Trophoblast cell (in vitro differentiated cells and primary cell): ENCODE measurements at regions not wholly inside any gene's neighbourhood (a gene's known extent, or its start where the extent isn't known, plus 50 kb on each side); places are given as distances from the start of the nearest gene placed in this dataset.

Source experiments
- DNase-seq, 2 donors: peaks; one replicate each; pipeline ENCODE4 v3.0.0-alpha.2; 2016
- H2AFZ ChIP-seq: 2 replicates; pipeline ENCODE4 v1.6.1; 2013; ENCODE audit warnings: low read length, moderate library complexity, mild to moderate bottlenecking; ENCODE audit not compliant: insufficient read depth, poor library complexity
- H2AK5ac ChIP-seq: 2 replicates; pipeline ENCODE4 v1.6.1; 2013; ENCODE audit warnings: mild to moderate bottlenecking, low read length
- H2BK120ac ChIP-seq: 2 replicates; pipeline ENCODE4 v1.6.1; 2013; ENCODE audit warnings: low read length, mild to moderate bottlenecking, moderate library complexity; ENCODE audit not compliant: insufficient read depth, poor library complexity
- H2BK12ac ChIP-seq: 2 replicates; pipeline ENCODE4 v1.6.1; 2013; ENCODE audit warnings: mild to moderate bottlenecking, low read length, moderate library complexity
- H2BK5ac ChIP-seq: 2 replicates; pipeline ENCODE4 v1.6.1; 2013; ENCODE audit warnings: low read length, low read depth, moderate library complexity, mild to moderate bottlenecking; ENCODE audit not compliant: poor library complexity
- H3K14ac ChIP-seq: 2 replicates; pipeline ENCODE4 v1.6.1; 2013; ENCODE audit warnings: mild to moderate bottlenecking, low read length
- H3K18ac ChIP-seq: 2 replicates; pipeline ENCODE4 v1.6.1; 2013; ENCODE audit warnings: mild to moderate bottlenecking, low read length
- H3K23ac ChIP-seq: 2 replicates; pipeline ENCODE4 v1.6.1; 2013; ENCODE audit warnings: low read length
- H3K27ac ChIP-seq: 2 replicates; pipeline ENCODE4 v1.5.1; 2013; ENCODE audit warnings: low read depth, mild to moderate bottlenecking, inconsistent platforms, low read length, moderate library complexity
- H3K27me3 ChIP-seq: 2 replicates; pipeline ENCODE4 v1.6.1; 2013; ENCODE audit warnings: inconsistent platforms, mild to moderate bottlenecking, low read length, moderate library complexity; ENCODE audit not compliant: insufficient read depth
- H3K36me3 ChIP-seq, 2 experiments: 1 replicate in 1 of 2; 2 replicates in 1 of 2; pipeline ENCODE4 v1.6.1; 2013; ENCODE audit warnings: low read length in 2 of 2, mild to moderate bottlenecking in 2 of 2, moderate library complexity in 1 of 2; ENCODE audit not compliant: insufficient read depth in 2 of 2, control insufficient read depth in 1 of 2
- H3K4ac ChIP-seq: 2 replicates; pipeline ENCODE4 v1.6.1; 2013; ENCODE audit warnings: low read depth, mild to moderate bottlenecking, low read length, moderate library complexity
- H3K4me1 ChIP-seq, 2 experiments: 1 replicate in 1 of 2; 2 replicates in 1 of 2; pipeline ENCODE4 v1.6.1; 2013; ENCODE audit warnings: low read length in 2 of 2, mild to moderate bottlenecking in 2 of 2, moderate library complexity in 1 of 2; ENCODE audit not compliant: insufficient read depth in 2 of 2, control insufficient read depth in 1 of 2
- H3K4me2 ChIP-seq: 2 replicates; pipeline ENCODE4 v1.6.1; 2013; ENCODE audit warnings: inconsistent platforms, mild to moderate bottlenecking, low read length, moderate library complexity
- H3K4me3 ChIP-seq: 2 replicates; pipeline ENCODE4 v1.5.1; 2013; ENCODE audit warnings: mild to moderate bottlenecking, low read depth, low read length, inconsistent platforms
- H3K79me1 ChIP-seq: one replicate; pipeline ENCODE4 v1.6.1; 2013; ENCODE audit warnings: low read length
- H3K79me2 ChIP-seq: 2 replicates; pipeline ENCODE4 v1.6.1; 2013; ENCODE audit warnings: low read length, mild to moderate bottlenecking; ENCODE audit not compliant: control insufficient read depth, insufficient read depth, poor library complexity
- H3K9ac ChIP-seq: 2 replicates; pipeline ENCODE4 v1.6.1; 2013; ENCODE audit warnings: mild to moderate bottlenecking, low read length
- H3K9me3 ChIP-seq: 2 replicates; pipeline ENCODE4 v1.6.1; 2013; ENCODE audit warnings: low read depth, mild to moderate bottlenecking, control low read depth, inconsistent platforms, low read length; ENCODE audit not compliant: insufficient read depth
- H4K12ac ChIP-seq: 2 replicates; pipeline ENCODE4 v1.6.1; 2013; ENCODE audit warnings: low read depth, mild to moderate bottlenecking, low read length, moderate library complexity
- H4K8ac ChIP-seq: 2 replicates; pipeline ENCODE4 v1.6.1; 2013; ENCODE audit warnings: low read depth, mild to moderate bottlenecking, low read length, moderate library complexity
- H4K91ac ChIP-seq: one replicate; pipeline ENCODE4 v1.6.1; 2013; ENCODE audit warnings: low read depth, mild to moderate bottlenecking, low read length, moderate library complexity
- WGBS: extraction: QIAGEN DNeasy Blood & Tissue Kit; methylation state at CpG from one replicate; pipeline ENCODE4 v1.1.7; 2013; ENCODE audit warnings: missing lambda C conversion rate; ENCODE audit not compliant: insufficient read length, insufficient coverage; ENCODE audit errors: extremely low coverage; 5-methylcytosine and 5-hydroxymethylcytosine counted together

DNA sequence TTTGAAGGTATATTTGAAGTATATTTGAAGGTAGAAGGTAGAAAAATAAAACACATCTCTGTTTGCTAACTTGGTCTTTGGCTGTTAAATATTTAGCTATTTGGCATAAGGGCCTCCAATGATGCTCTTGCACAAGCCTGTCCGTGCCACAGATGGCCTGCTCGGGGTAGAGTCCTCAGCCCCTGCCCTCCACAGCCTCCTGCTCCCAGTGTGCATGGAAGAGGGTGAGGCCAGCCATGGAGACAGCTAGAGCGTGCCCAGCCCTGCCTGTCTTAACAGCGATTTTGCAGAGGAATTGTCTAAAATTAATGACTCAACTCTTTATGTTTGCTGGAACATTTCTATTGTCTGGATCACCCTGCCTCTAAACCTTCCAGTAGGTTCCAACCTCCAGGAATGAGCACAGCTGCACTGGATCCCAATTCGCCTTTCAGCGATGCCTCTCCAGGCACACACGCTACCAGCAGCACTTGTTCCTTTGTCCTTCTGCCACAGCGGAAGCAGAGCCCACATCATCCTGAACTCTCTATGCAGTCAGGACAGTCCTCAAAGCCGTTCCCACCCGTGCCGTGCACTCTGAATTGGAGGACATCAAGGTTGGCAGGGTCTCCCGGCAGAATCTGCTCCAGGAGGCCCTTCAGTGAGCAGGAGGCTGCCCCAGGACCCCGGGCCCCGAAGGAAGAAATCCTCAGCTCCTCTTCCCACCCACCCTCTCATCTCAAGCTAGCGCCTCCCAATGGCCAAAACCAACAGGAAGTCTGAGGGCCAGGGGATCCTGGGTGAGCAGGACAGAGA is 254.0 kb upstream of the IRX1 start:
- Histone ChIP-seq H3K9me3 (peaks cover 4% of the 10 kb centered on the region), H2AK5ac (no peak overlapping the region), H4K8ac (no peak overlapping the region), H3K4me2 (no peak overlapping the region), H2BK12ac (no peak overlapping the region), H3K14ac (no peak overlapping the region), H3K23ac (no peak overlapping the region), H4K91ac (no peak overlapping the region), H3K36me3 (no peaks in the 10 kb centered on the region), H3K18ac (no peak overlapping the region), H2BK5ac (no peak overlapping the region), H3K9ac (no peak overlapping the region), H2AFZ (no peak overlapping the region), H3K27ac (no peak overlapping the region), H4K12ac (no peak overlapping the region), H2BK120ac (no peak overlapping the region), H3K27me3 (no peaks in the 10 kb centered on the region), H3K4me3 (no peak overlapping the region), H3K4ac (no peak overlapping the region), H3K79me1 (no peaks in the 10 kb centered on the region), H3K79me2 (no peaks in the 10 kb centered on the region), H3K4me1 (no peaks in the 10 kb centered on the region)
- no peak for DNase-seq
- WGBS: no CpG with 5 or more reads among the region's 15 CpGs

DNA sequence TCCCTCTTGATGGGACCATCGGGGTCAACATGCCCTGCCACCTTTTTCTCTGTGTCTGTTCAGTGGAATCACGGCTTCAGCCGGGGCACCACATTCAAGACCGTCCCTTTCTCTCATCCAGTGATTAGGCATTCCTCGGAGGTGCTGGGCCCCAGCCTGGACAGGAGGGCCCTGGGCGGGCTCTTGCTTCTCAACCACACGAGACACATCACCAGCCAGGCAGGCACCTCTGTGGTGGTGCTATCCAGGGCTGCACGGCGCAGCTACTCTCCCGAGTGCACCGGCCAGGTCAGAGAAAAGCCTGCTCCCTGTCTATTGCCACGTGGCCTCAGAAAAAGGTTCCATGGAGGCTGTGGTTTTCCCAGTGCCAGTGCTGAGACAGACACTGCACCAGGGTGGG is 255.2 kb upstream of the IRX1 start:
- Histone ChIP-seq H3K14ac (no peak overlapping the region), H4K91ac (no peak overlapping the region), H2AFZ (no peak overlapping the region), H3K4me2 (no peak overlapping the region), H2BK5ac (no peak overlapping the region), H3K9me3 (peaks cover 2% of the 10 kb centered on the region), H3K23ac (no peak overlapping the region), H4K12ac (no peak overlapping the region), H3K4me3 (no peak overlapping the region), H3K4me1 (no peaks in the 10 kb centered on the region), H2AK5ac (no peak overlapping the region), H4K8ac (no peak overlapping the region), H3K36me3 (no peaks in the 10 kb centered on the region), H2BK12ac (no peak overlapping the region), H3K18ac (no peak overlapping the region), H3K27me3 (no peaks in the 10 kb centered on the region), H3K9ac (no peak overlapping the region), H2BK120ac (no peak overlapping the region), H3K79me1 (no peaks in the 10 kb centered on the region), H3K79me2 (no peaks in the 10 kb centered on the region), H3K27ac (no peak overlapping the region), H3K4ac (no peak overlapping the region)
- no peak for DNase-seq
- no CpG with 5 or more reads among the region's 12 CpGs for WGBS

DNA sequence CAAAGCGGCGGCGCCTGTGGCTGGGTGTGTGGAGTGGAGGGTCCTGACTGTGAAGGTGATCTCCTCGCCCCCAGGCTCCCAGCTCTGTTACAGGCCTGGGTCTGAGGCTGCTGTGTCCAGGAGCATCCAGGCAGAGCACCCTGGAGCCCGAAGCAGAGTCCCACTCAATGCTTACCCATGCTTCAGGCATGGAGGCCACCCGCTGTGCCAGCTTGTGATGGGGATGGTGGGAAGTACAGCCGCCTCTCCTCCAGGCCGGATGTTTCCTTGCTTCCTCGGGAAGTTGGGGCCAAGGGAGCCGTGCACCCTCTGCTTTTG is 255.9 kb upstream of the IRX1 start:
- H3K4me1 ChIP-seq: no peaks in the 10 kb centered on the region
- H3K27me3 ChIP-seq: no peaks in the 10 kb centered on the region
- no peak overlapping the region for H3K23ac ChIP-seq
- no peak overlapping the region for H2BK5ac ChIP-seq
- no peak overlapping the region for H3K9ac ChIP-seq
- H3K4me2 ChIP-seq: no peak overlapping the region
- H3K4me3 ChIP-seq: no peak overlapping the region
- no peaks in the 10 kb centered on the region for H3K79me1 ChIP-seq
- H3K27ac ChIP-seq: no peak overlapping the region
- no peaks in the 10 kb centered on the region for H3K79me2 ChIP-seq
- peaks cover 2% of the 10 kb centered on the region for H3K9me3 ChIP-seq
- WGBS: no CpG with 5 or more reads among the region's 10 CpGs
- no peak overlapping the region for H3K14ac ChIP-seq
- H3K18ac ChIP-seq: no peak overlapping the region
- no peak overlapping the region for H4K91ac ChIP-seq
- H2AK5ac ChIP-seq: no peak overlapping the region
- no peak overlapping the region for H4K8ac ChIP-seq
- no peak overlapping the region for H3K4ac ChIP-seq
- DNase-seq: no peak
- no peak overlapping the region for H2BK120ac ChIP-seq
- H3K36me3 ChIP-seq: no peaks in the 10 kb centered on the region
- no peak overlapping the region for H2BK12ac ChIP-seq
- H2AFZ ChIP-seq: no peak overlapping the region
- no peak overlapping the region for H4K12ac ChIP-seq

GRCh38 chr5:3339092-3339797 is 256.4 kb upstream of the IRX1 start:
- no peak overlapping the region for H3K4me3 ChIP-seq
- H3K36me3 ChIP-seq: no peaks in the 10 kb centered on the region
- H4K8ac ChIP-seq: no peak overlapping the region
- H3K4ac ChIP-seq: no peak overlapping the region
- H3K79me2 ChIP-seq: no peaks in the 10 kb centered on the region
- no peak overlapping the region for H3K27ac ChIP-seq
- no peak overlapping the region for H3K14ac ChIP-seq
- H3K18ac ChIP-seq: no peak overlapping the region
- no peaks in the 10 kb centered on the region for H3K27me3 ChIP-seq
- no peak overlapping the region for H2BK120ac ChIP-seq
- H2BK5ac ChIP-seq: no peak overlapping the region
- H4K91ac ChIP-seq: no peak overlapping the region
- H3K4me1 ChIP-seq: no peaks in the 10 kb centered on the region
- no CpG with 5 or more reads among the region's 23 CpGs for WGBS
- H3K9ac ChIP-seq: no peak overlapping the region
- H2AFZ ChIP-seq: no peak overlapping the region
- no peak for DNase-seq
- H2BK12ac ChIP-seq: no peak overlapping the region
- H3K9me3 ChIP-seq: peaks cover 2% of the 10 kb centered on the region
- no peak overlapping the region for H3K4me2 ChIP-seq
- H3K23ac ChIP-seq: no peak overlapping the region
- H2AK5ac ChIP-seq: no peak overlapping the region
- no peak overlapping the region for H4K12ac ChIP-seq
- no peaks in the 10 kb centered on the region for H3K79me1 ChIP-seq
